SK-N-SH (cell line): ENCODE measurements at regions not wholly inside any gene's neighbourhood (a gene's known extent, or its start where the extent isn't known, plus 50 kb on each side); places are given as distances from the start of the nearest gene placed in this dataset.

Experiments
- CTCF ChIA-PET: fragments of 300-600, 350-600 bp; formaldehyde crosslinking; extraction: SDS; loops from one replicate; lab custom pipeline; 2021; lab: Yijun Ruan, JAX
- POLR2A ChIA-PET: fragments of 350-600 bp; sonication (Branson Sonifier 250); formaldehyde crosslinking; extraction: SDS; loops from one replicate; lab custom pipeline; 2020; ENCODE audit warnings: antibody characterized with exemption, inconsistent platforms; lab: Yijun Ruan, JAX
- DNase-seq: peaks from one replicate; pipeline ENCODE4 v3.0.0; 2012
- H2AFZ ChIP-seq: fragments of 200-600 bp; sonication (generic); 2 replicates; pipeline ENCODE4 v1.8.1; 2016; ENCODE audit warnings: antibody characterized with exemption, mild to moderate bottlenecking, low read depth
- H3F3A ChIP-seq: fragments of 200-600 bp; sonication (generic); replicated peaks from 2 replicates; pipeline ENCODE3; 2016; ENCODE audit warnings: antibody characterized with exemption, mild to moderate bottlenecking; ENCODE audit not compliant: insufficient read depth
- H3K27ac ChIP-seq, 2 experiments: fragments of 200-500 bp in 1 of 2; fragments of 200-600 bp in 1 of 2; sonication (Bioruptor generic) in 1 of 2; sonication (generic), shearing (Covaris generic) in 1 of 2; 2 replicates each; pipeline versions ENCODE4 v1.5.1 to v1.6.1; 2014 to 2016; ENCODE audit warnings: low read depth in 2 of 2, inconsistent platforms in 1 of 2, low read length in 1 of 2, mild to moderate bottlenecking in 1 of 2, mixed read lengths in 1 of 2
- H3K27me3 ChIP-seq: fragments of 200-600 bp; sonication (generic), shearing (Covaris generic); 2 replicates; pipeline ENCODE4 v1.6.1; 2016; ENCODE audit warnings: mixed run types; ENCODE audit not compliant: insufficient read depth
- H3K36me3 ChIP-seq, 2 experiments: fragments of 200-500 bp in 1 of 2; fragments of 200-600 bp in 1 of 2; sonication (Bioruptor generic) in 1 of 2; sonication (generic) in 1 of 2; replicated peaks in 1 of 2; 2 replicates each; pipeline versions ENCODE3 to v1.5.1; 2014 to 2016; ENCODE audit warnings: low read length in 1 of 2, mild to moderate bottlenecking in 1 of 2; ENCODE audit not compliant: insufficient read depth in 2 of 2, control insufficient read depth in 1 of 2
- H3K4me1 ChIP-seq, 2 experiments: fragments of 200-500 bp in 1 of 2; fragments of 200-600 bp in 1 of 2; sonication (Bioruptor generic) in 1 of 2; sonication (generic), shearing (Covaris generic) in 1 of 2; 2 replicates each; pipeline versions ENCODE4 v1.5.1 to v1.6.1; 2014 to 2016; ENCODE audit warnings: low read depth in 1 of 2, low read length in 1 of 2, mixed run types in 1 of 2; ENCODE audit not compliant: insufficient read depth in 2 of 2, control insufficient read depth in 1 of 2
- H3K4me2 ChIP-seq: fragments of 200-600 bp; sonication (generic), shearing (Covaris generic); 2 replicates; pipeline ENCODE4 v1.6.1; 2017; ENCODE audit warnings: mixed run types
- H3K4me3 ChIP-seq, 2 experiments: fragments of 200-500 bp in 1 of 2; fragments of 200-600 bp in 1 of 2; sonication (Bioruptor generic) in 1 of 2; sonication (generic), shearing (Covaris generic) in 1 of 2; 2 replicates each; pipeline versions ENCODE4 v1.5.1 to v1.8.1; 2014 to 2016; ENCODE audit warnings: low read depth in 2 of 2, inconsistent platforms in 1 of 2, low read length in 1 of 2, mild to moderate bottlenecking in 1 of 2, mixed read lengths in 1 of 2, moderate library complexity in 1 of 2
- H3K79me2 ChIP-seq: fragments of 200-600 bp; sonication (generic); 2 replicates; pipeline ENCODE4 v1.8.1; 2017; ENCODE audit warnings: mild to moderate bottlenecking; ENCODE audit not compliant: insufficient read depth
- H3K9ac ChIP-seq: fragments of 200-600 bp; sonication (generic); 2 replicates; pipeline ENCODE4 v1.6.1; 2017; ENCODE audit warnings: mixed run types
- H3K9me2 ChIP-seq: fragments of 200-600 bp; sonication (generic); 2 replicates; pipeline ENCODE4 v1.6.1; 2017; ENCODE audit warnings: mixed run types
- H3K9me3 ChIP-seq: fragments of 200-600 bp; sonication (generic); 2 replicates; pipeline ENCODE4 v1.6.1; 2017; ENCODE audit warnings: mixed run types, mild to moderate bottlenecking, moderate library complexity
- H4K20me1 ChIP-seq: fragments of 200-600 bp; sonication (generic); 2 replicates; pipeline ENCODE4 v1.6.1; 2017; ENCODE audit warnings: mild to moderate bottlenecking, mixed run types; ENCODE audit not compliant: insufficient read depth
- ELF1 ChIP-seq: IDR thresholded peaks from 2 replicates; pipeline ENCODE4 v1.4.0; 2012
- EP300 ChIP-seq, 2 experiments: IDR thresholded peaks; 2 replicates each; pipeline versions ENCODE4 v1.4.0 to v1.6.1; 2012; ENCODE audit warnings: borderline replicate concordance in 1 of 2, low read depth in 1 of 2, low read length in 1 of 2
- FOSL2 ChIP-seq: IDR thresholded peaks from 2 replicates; pipeline ENCODE4 v1.4.0; 2012; ENCODE audit warnings: low read depth, mild to moderate bottlenecking, moderate library complexity, borderline replicate concordance
- FOXM1 ChIP-seq: IDR thresholded peaks from 2 replicates; pipeline ENCODE4 v1.4.0; 2012; ENCODE audit warnings: low read depth, mild to moderate bottlenecking
- GABPA ChIP-seq: IDR thresholded peaks from 2 replicates; pipeline ENCODE4 v1.4.0; 2012; ENCODE audit warnings: low read depth, mild to moderate bottlenecking
- GATA2 ChIP-seq: sonication (generic); formaldehyde crosslinking; IDR thresholded peaks from 2 replicates; pipeline ENCODE4 v1.5.0; 2020; ENCODE audit warnings: mild to moderate bottlenecking, missing genetic modification reagents
- IRF3 ChIP-seq: fragments of 150-350 bp; IDR thresholded peaks from 2 replicates; pipeline ENCODE4 v1.6.1; 2016; ENCODE audit warnings: mild to moderate bottlenecking, low read depth, low read length
- JUND ChIP-seq: IDR thresholded peaks from 2 replicates; pipeline ENCODE4 v1.4.0; 2012
- MAX ChIP-seq: IDR thresholded peaks from 2 replicates; pipeline ENCODE4 v1.4.0; 2012; ENCODE audit warnings: low read depth
- MXI1 ChIP-seq: IDR thresholded peaks from 2 replicates; pipeline ENCODE4 v1.6.1; 2012; ENCODE audit warnings: mild to moderate bottlenecking, low read depth, low read length, improper control_type of control experiment
- NRF1 ChIP-seq: IDR thresholded peaks from 2 replicates; pipeline ENCODE4 v1.6.1; 2012; ENCODE audit warnings: low read depth, mild to moderate bottlenecking, low read length
- RAD21 ChIP-seq: IDR thresholded peaks from 2 replicates; pipeline ENCODE4 v1.6.1; 2012; ENCODE audit warnings: mild to moderate bottlenecking, low read length
- RFX5 ChIP-seq: IDR thresholded peaks from 2 replicates; pipeline ENCODE4 v1.6.1; 2012; ENCODE audit warnings: mild to moderate bottlenecking, improper control_type of control experiment, low read length
- RXRA ChIP-seq: IDR thresholded peaks from 2 replicates; pipeline ENCODE4 v1.4.0; 2012; ENCODE audit warnings: low read depth, mild to moderate bottlenecking, borderline replicate concordance
- SIN3A ChIP-seq: IDR thresholded peaks from 2 replicates; pipeline ENCODE4 v1.6.1; 2012; ENCODE audit warnings: low read depth, mild to moderate bottlenecking, low read length, moderate library complexity, borderline replicate concordance
- SMC3 ChIP-seq: IDR thresholded peaks from 2 replicates; pipeline ENCODE4 v1.6.1; 2012; ENCODE audit warnings: low read depth, low read length, improper control_type of control experiment
- TAF1 ChIP-seq: IDR thresholded peaks from 2 replicates; pipeline ENCODE4 v1.6.1; 2012; ENCODE audit warnings: low read depth, mild to moderate bottlenecking, low read length, moderate library complexity, borderline replicate concordance
- USF2 ChIP-seq: fragments of 150-350 bp; IDR thresholded peaks from 2 replicates; pipeline ENCODE4 v1.6.1; 2017; ENCODE audit warnings: antibody characterized with exemption, low read length, low read depth, borderline replicate concordance
- YY1 ChIP-seq: IDR thresholded peaks from 2 replicates; pipeline ENCODE4 v1.4.0; 2012; ENCODE audit warnings: low read depth, mild to moderate bottlenecking
- ZBTB33 ChIP-seq: IDR thresholded peaks from 2 replicates; pipeline ENCODE4 v1.4.0; 2012; ENCODE audit warnings: low read depth, borderline replicate concordance
- WGBS: methylation state at CpG from one replicate; pipeline ENCODE4 v1.1.6; 2017; ENCODE audit warnings: low lambda C conversion rate; 5-methylcytosine and 5-hydroxymethylcytosine counted together

- H3K4me3 ChIP-seq: no peak overlapping the region
- no peaks in the 10 kb centered on the region for H4K20me1 ChIP-seq
- H3K4me1 ChIP-seq: peaks cover 0 to 27% of the 10 kb centered on the region in 2 experiments; a peak in 2 of 4 replicates
- H3K9ac ChIP-seq: no peak overlapping the region
- no peak overlapping the region for H3K4me2 ChIP-seq
- no peak overlapping the region for H2AFZ ChIP-seq
- no peaks in the 10 kb centered on the region for H3K9me2 ChIP-seq
- TF ChIP-seq MXI1 (no peak), YY1 (no peak), RAD21 (no peak), GATA2 (CRISPR knock-in tag) (no peak), EP300 (IDR thresholded peaks at IDR 0.05; ENCODE audit: borderline replicate concordance in 1 of 2, low read depth in 1 of 2, low read length in 1 of 2) (no peak), USF2 (no peak)
- H3K27me3 ChIP-seq: no peaks in the 10 kb centered on the region
- POLR2A ChIA-PET: no interaction called here
- H3K79me2 ChIP-seq: no peaks in the 10 kb centered on the region
- DNase-seq: no peak
- no peak overlapping the region for H3K27ac ChIP-seq
- CTCF ChIA-PET: no interaction called here
- WGBS: 4% methylated on average over 4 of the region's 4 CpGs
- H3K36me3 ChIP-seq: no peaks in the 10 kb centered on the region
- no peaks in the 10 kb centered on the region for H3K9me3 ChIP-seq
- no peaks in the 10 kb centered on the region for H3F3A ChIP-seq
Observed at GRCh38 chr5:5764246-5764645, 341.8 kb downstream of the ICE1 start.

- Histone ChIP-seq H3K36me3 (no peaks in the 10 kb centered on the region), H3K27me3 (no peaks in the 10 kb centered on the region), H3K9me3 (no peaks in the 10 kb centered on the region), H3F3A (no peaks in the 10 kb centered on the region), H3K4me3 (no peak overlapping the region), H3K79me2 (no peaks in the 10 kb centered on the region), H3K4me2 (no peak overlapping the region), H3K27ac (no peak overlapping the region), H3K9ac (no peak overlapping the region), H4K20me1 (no peaks in the 10 kb centered on the region), H3K9me2 (no peaks in the 10 kb centered on the region), H2AFZ (no peak overlapping the region), H3K4me1 (no peaks in the 10 kb centered on the region)
- no peak for DNase-seq
- POLR2A ChIA-PET: no interaction called here
- WGBS: no CpG with 5 or more reads among the region's 2 CpGs
- CTCF ChIA-PET: no interaction called here
- TF ChIP-seq RFX5: no peak
- TF ChIP-seq RAD21: peak; percentile 31; the same call in 1 of the 2 replicates
Observed at GRCh38 chr5:5756762-5757161, 334.3 kb downstream of the ICE1 start.

GRCh38 chr5:5755888-5756287 lies 333.4 kb downstream of the ICE1 start:
- H3K9ac ChIP-seq: no peak overlapping the region
- WGBS: 36% methylated on average over 2 of the region's 2 CpGs
- CTCF ChIA-PET: no interaction called here
- no peak for TF ChIP-seq GATA2 (CRISPR knock-in tag)
- no peak for TF ChIP-seq TAF1
- no peak for TF ChIP-seq JUND
- TF ChIP-seq RFX5: no peak
- TF ChIP-seq ELF1: no peak
- no peak for TF ChIP-seq SMC3
- no peak for TF ChIP-seq FOXM1
- no peak for TF ChIP-seq RXRA
- TF ChIP-seq SIN3A: no peak
- no peak for TF ChIP-seq MAX
- no peak for TF ChIP-seq GABPA
- TF ChIP-seq FOSL2: no peak
- TF ChIP-seq ZBTB33: no peak
- TF ChIP-seq RAD21: no peak
- no peak for TF ChIP-seq NRF1
- no peak for TF ChIP-seq MXI1
- no peak for TF ChIP-seq IRF3

More at GRCh38 chr5:5755888-5756287, 333.4 kb downstream of the ICE1 start:
- Histone ChIP-seq H3F3A (no peaks in the 10 kb centered on the region), H3K4me3 (no peak overlapping the region), H4K20me1 (no peaks in the 10 kb centered on the region), H3K36me3 (no peaks in the 10 kb centered on the region), H3K27me3 (no peaks in the 10 kb centered on the region), H3K79me2 (no peaks in the 10 kb centered on the region), H3K9me3 (no peaks in the 10 kb centered on the region), H3K27ac (no peak overlapping the region), H3K4me1 (no peaks in the 10 kb centered on the region), H3K9me2 (no peaks in the 10 kb centered on the region), H3K4me2 (no peak overlapping the region), H2AFZ (no peak overlapping the region)
- no peak for DNase-seq
- POLR2A ChIA-PET: no interaction called here
